GM18511 (cell line): ENCODE measurements at regions not wholly inside any gene's neighbourhood (a gene's known extent, or its start where the extent isn't known, plus 50 kb on each side); places are given as distances from the start of the nearest gene placed in this dataset.
"Not testable (repeated sequence)": the region's sequence is repeated elsewhere in the genome, so short reads cannot be mapped to it uniquely, and the experiment has no call there.

ENCODE experiments used
- ATAC-seq: cut with Tn5 transposase; IDR thresholded peaks from one replicate; pipeline ENCODE4 v1.9.1; 2021; ENCODE audit warnings: mild to moderate bottlenecking, moderate library complexity; ENCODE audit not compliant: unreplicated experiment

DNA sequence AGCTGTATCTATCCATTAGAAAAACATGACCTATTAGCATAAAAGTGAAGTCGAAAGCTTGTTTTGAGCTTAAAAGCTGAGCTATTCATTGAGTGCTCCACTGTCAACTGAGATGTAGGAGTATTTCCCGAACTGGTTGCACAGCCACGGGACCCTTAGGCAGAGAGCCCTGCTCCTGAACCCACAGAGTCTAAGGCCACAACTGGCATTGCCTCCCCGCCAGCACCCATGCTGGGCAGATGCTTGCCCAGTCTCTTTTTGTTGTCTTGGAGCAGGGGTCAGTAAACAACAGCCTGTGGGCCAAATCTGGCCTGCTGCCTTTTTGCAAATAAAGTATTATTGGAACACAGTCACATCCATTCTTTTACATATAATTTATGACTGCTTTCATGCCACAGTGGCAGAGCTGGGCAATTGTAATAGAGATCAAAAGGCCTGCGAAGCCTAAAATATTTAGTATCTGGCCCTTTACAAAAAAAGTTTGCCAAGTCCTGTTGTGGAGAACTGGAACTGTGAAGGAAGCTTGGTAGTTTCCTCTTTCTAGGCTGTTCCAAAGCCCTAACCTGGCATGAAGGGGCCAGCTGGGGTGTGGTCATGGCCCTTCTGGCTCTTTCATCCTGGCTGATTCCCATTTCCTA, 58.4 kb upstream of the WAPL start:
- no peak for ATAC-seq

DNA sequence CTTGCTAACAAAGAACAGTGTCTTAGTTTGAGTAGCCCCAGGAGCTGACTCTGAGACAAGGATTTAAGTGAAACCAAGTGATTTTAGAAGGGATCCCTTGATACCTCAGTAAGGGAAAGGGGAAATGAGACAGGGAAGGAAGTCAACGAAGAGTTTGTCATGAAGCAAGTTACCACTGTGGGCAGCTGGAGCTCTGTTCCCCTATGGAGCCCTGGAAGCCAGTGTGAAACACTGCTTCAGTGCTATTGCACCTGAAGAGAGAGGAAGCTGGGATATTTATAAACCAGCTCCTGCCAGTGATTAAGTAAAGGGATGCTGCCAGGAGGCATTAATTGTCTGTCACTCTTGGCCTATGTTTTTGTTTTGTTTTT, 58.9 kb upstream of the WAPL start:
- ATAC-seq, result no peak

DNA sequence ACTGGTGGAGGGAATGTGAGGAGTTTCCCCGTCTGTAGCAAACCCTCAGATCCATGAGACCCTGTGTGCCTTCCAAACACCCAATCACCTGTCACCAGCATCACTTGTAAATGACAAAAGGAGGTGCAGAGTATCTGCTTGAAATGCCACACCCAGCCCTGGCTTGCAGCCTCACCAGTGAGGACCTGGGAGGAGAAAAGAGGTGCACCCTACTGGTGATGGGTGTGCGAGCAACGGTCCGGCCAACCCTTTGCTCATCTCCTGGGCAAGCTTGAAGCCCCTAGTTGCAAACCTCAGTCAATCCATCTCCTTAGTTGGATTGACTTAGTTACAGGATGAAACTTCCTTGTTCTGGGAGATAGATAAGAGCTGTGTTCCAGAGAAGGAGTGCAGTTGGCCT, 62.4 kb upstream of the WAPL start:
- peak; percentile 65 for ATAC-seq

DNA sequence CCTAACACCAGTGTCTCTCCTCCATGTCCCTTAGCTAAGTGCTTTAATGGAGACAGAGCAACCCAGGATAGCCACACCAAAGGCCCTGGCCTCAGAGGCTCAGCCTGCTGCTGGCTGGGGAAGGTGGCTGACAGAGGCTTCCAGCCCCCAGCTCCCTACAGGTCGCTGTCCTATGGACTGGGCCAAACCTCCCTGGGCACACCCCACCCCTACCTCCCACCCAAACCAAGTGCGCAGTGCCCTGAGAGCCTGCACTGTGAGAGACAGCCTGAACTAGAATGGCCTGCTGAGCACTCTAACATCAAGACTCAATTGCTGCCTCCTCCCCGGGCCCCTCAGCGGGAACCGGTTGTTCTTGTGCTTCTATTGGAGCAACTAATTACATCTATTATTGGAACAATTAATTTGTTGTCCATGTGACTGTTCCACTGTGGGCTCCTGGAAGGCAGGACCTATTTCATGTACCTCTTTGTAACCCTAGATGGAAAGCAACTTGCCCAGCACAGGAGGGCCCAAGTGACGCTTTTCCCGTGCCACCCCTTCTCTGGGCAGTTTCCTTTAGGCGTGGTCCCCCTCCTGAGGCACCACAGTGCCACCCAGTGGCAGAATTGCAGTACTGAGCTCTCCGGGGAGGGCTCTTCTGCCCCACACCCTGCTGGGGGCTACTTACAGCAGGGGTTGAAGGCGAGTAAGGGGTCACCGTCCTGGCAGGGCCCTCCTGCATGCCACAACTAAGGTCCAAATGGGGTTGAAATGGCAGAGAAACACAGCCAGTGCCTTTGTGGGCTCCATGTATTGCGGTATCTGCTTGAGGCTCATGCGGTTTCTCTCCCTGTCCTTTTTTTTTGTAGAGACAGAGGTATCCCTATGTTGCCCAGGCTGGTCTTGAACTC, 63.7 kb upstream of the WAPL start:
- peak; percentile 95 for ATAC-seq

DNA sequence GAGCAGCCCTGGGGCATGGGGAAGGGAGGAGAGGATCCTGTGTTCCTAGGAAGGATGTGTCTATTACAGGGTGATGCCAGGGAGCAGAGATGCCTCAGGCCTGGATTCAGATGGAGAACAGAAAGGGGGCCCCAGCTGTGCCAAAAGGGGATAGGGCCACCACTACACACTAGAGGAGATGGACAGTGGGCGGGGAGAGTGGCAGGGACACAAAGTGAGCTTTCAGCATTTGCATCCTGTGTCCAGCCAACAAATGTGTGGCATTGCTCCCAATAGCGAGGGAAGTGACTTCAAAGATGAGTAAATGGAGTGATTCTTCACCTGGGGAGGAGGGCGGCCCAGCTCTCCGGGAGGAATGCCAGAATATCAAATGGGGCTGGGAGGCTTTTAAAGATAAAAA, 64.9 kb upstream of the WAPL start:
- ATAC-seq, result no peak

DNA sequence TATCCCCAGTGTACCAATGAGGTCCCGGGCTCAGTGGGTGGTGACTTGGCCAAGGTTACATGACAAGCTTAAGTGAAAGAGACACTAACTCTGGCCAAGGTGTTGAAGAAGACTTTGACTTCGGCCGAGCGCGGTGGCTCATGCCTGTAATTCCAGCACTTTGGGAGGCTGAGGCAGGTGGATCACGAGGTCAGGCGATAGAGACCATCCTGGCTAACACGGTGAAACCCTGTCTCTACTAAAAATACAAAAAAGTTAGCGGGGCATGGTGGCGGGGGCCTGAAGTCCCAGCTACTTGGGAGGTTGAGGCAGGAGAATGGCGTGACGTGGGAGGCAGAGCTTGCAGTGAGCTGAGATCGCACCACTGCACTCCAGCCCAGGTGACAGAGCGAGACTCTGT, 65.6 kb upstream of the OPN4 start:
- ATAC-seq, result not testable (repeated sequence)

DNA sequence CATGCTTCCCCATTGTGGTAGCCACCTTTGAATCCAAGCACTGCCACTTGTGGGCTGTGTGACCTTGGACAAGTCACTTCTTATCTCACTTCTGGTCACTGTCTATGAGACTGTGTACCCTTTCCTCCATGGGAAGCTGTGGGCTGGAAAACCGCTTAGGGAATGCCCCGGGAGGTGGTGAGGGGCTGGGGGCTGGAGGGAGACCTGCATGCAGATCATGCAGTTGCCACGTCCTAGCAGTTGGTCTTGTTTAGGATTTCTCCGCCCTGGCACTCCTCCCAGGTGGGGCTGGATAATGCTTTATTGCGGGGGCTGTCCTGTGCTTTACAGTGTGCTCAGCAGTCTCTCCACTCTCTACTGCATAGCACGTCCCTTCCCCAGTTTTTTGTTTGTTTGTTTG, 62.9 kb upstream of the OPN4 start:
- ATAC-seq, result no peak

DNA sequence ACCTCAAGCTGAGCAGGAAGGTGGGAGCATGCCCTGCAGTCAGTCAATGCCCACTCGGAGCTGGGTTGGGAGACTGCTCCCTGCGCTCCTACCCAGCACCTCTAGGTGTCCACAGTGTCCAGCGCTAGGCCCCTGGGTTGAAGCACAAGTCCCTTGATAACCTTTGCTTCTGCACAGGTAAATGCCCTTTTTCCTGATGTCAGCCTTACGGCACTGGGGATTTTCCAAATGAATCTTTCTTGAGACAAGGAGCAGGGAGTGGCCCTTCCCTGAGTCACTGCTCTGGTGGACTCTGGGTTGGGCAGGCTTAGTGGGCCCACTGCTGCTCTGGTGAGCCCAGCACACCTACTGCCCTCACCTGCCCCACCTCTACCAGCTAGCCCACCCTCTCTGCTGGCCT, 61.9 kb upstream of the OPN4 start:
- ATAC-seq, result no peak

DNA sequence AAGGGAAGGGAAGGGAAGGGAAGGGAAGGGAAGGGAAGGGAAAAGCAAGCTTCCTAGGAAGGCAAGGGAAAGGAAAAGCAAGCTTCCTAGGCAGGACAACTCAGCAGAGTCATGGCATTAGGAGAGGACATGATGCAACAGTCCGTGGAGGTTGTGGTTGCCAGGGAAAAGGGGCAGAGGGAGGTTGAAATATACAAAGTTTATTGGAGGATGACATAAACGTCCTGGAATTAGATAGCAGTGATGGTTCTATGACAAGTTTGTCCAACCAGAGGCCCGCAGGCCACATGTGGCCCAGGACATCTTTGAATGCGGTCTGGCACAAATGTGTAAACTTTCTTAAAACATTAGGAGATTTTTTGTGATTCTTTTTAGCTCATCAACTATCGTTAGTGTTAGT, 59.8 kb upstream of the OPN4 start:
- ATAC-seq, result no peak

DNA sequence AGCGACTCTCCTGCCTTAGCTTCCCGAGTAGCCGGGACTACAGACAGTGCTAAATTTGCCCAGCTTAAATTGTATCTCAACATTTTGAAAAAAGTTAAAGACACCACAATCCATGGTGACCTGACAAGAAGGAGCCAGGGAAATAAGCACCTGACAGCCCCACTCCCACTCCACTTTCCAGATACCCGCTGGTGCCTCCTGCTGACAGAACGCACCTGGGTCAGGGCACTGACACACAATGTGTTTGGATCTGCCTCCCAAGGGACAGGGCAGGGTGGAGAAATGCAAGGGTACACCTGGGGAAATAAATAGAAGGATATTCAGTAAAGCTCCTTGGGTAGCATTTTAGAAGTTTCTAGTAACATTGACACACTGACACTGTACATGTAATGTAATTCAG, 58.9 kb upstream of the OPN4 start:
- ATAC-seq, result no peak

DNA sequence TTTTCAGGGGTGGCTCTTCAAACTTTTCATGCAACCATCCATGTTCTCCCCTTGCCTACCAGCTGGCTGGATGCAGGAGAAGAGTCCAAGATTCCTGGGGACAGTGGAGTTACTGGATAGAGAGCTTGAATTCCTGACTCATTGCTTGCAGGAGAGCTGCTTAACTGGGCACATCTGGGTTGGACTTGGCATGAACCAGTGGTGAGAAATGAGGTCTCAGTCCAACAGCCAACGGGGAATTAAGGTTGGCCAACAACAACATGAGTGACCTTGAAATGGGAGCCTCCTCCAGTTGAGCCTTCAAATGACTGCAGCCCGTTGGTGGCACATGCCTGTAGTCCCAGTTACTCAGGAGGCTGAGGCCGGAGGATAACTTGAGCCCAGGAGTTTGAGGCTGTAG, 58.1 kb upstream of the OPN4 start:
- ATAC-seq, result no peak

DNA sequence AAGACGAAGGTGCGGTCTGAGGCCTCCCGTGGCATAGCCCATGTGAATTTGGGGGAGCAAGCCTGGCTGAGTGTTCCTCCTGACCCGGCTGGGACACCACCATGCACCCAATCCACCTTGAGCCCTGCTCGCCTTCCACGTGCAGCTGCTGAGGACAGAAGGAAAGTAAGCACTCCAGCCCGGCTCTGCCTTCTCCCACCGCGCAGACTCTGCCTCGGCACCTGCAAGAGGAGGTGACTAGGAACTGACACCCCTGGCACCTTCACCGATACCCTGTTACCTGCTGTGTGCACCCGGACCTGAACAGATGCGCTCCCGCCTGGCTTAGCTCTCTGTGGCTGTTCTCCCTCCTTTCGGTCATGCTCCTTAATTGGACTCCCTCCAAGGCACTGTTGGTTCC, 57.0 kb upstream of the OPN4 start:
- ATAC-seq, result no peak

DNA sequence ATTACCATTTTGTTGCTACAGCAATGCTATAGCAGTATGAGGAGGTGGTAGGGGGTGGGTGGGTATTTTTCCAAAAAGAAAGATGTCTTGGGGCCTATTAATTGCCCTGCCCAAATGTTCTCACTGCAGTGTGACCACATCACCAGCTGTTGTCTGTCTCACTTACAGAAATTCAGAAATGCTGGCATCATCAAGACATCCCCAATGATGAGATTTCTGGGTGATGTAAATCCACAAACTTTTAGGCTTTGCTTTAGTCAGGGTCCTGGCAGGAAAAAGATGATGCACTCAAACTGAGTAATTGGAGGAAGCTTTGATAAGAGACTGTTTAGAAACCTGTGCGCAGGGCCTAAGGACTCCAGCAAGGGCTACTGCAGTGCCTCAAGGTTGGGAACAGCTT, 56.2 kb upstream of the OPN4 start:
- ATAC-seq, result no peak

DNA sequence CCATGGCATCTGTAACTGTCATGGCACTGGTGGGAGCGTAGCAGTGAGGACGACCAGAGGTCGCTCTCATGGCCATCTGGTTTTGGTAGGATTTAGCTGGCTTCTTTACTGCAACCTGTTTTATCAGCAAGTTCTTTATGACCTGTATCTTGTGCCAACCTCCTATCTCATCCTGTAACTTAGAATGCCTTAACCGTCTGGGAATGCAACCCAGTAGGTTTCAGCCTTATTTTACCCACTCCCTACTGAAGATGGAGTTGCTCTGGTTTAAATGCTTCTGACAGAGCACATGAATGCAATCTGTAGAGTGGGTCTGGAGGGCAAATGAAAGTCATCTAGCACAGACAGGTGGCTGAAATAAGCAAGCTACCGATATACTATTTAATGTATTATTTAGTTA, 55.3 kb upstream of the OPN4 start:
- ATAC-seq, result no peak

DNA sequence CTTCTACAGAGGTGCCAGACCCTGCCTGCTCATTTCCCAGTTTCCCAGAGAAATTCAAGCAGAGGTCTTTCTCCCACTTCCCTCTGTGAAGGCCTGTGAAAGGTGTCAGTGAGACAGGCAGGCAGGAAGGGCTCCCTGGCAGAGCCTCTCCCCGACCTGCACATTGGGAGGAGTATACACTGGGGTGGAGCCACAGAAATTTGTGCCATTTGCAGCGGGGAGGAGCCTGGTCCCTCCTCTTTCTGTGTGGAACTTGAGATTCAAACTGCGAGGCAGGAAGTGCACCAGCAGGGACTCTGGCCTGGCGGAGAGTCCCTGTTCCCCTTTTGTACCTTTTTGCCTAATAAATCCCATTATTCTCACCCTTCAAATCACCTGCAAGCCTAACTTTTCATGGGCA, 54.6 kb upstream of the OPN4 start:
- peak; percentile 82 for ATAC-seq

DNA sequence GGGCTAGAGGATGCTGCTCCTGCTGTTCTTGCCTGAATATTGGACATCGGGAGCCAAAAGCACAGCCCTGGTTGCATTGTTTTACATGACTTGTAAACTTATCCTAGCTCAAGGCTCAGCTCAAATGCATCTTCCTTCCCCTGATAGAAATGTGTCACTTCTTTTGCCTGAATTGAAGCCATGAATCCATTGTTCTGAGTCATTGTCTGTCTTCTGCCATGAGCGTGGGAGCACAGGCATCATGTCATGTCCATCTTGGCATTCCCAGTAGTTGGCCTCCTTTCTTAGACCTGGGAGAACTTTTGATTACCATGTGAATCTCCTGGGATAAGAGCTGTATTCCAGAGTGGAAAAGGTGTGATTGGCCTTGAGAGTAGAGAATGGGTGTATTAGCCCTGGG, 54.1 kb upstream of the OPN4 start:
- no peak for ATAC-seq

DNA sequence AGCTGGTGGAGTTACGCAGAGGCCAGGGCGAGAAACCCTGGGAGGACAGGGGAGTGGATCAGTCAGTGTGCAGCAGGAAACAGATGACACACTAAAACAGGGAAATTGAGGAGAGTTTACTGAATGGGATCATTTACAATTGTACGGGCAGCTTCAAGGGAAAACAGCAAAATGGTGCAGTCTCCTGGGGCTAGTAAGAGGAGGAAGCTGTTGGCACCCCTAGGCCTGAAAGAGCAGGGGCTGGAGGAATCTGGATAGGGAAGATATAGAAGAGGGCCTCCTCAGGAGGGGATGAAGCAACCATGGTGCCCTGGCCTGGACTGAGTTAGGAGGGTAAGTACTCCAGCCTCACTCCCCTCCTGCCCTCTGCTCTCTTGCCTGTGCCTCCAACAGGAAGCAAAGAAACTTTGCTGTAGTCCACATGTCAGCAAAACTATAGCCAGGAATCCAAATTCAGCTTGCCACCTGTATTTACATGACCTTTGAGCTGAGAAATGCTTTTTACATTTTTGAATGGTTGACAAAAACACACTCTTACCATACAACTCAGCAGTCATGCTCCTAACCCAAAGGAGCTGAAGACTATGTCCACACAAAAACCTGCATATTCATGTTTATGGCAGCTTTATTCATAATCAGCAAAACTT, 52.3 kb upstream of the OPN4 start:
- ATAC-seq, result no peak

DNA sequence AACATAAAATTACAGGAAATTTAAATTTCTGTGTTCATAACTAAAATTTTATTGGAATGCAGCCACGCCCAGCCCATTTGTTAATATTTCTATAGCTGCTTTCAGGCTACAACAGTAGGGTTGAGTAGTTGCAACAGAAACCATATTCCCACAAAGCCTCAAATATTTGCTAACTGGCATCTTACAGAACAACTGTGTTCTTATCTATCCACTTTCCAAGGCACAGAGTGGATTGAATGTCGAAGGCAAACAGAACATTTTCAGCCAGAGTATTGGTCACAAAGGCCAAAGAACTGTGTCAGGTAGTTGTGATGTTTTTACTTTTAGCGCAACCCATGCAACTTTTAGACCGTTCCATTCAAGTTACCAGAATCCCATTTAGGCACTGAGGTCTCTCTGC, 51.1 kb upstream of the OPN4 start:
- ATAC-seq, result no peak
